GM23248 (cell line): ENCODE measurements at regions not wholly inside any gene's neighbourhood (a gene's known extent, or its start where the extent isn't known, plus 50 kb on each side); places are given as distances from the start of the nearest gene placed in this dataset.

Experiments
- DNase-seq: peaks from one replicate; pipeline ENCODE4 v3.0.0-alpha.2; 2015
- H2AFZ ChIP-seq: fragments of 200-600 bp; sonication (generic); 2 replicates; pipeline ENCODE4 v1.6.1; 2016; ENCODE audit warnings: antibody characterized with exemption
- H3F3A ChIP-seq: fragments of 200-600 bp; sonication (generic); 2 replicates; pipeline ENCODE4 v1.6.1; 2016; ENCODE audit warnings: mild to moderate bottlenecking, antibody characterized with exemption, mixed run types; ENCODE audit not compliant: insufficient read depth
- H3K27ac ChIP-seq: fragments of 200-600 bp; sonication (generic); 2 replicates; pipeline ENCODE4 v1.5.1; 2016; ENCODE audit warnings: mild to moderate bottlenecking
- H3K27me3 ChIP-seq: fragments of 200-600 bp; sonication (generic); replicated peaks from 2 replicates; pipeline ENCODE4 v1.6.1; 2016; ENCODE audit warnings: mild to moderate bottlenecking; ENCODE audit not compliant: insufficient read depth
- H3K36me3 ChIP-seq: fragments of 200-600 bp; sonication (generic); 2 replicates; pipeline ENCODE4 v1.6.1; 2016; ENCODE audit warnings: low read depth, mild to moderate bottlenecking
- H3K4me1 ChIP-seq: fragments of 200-600 bp; sonication (generic); 2 replicates; pipeline ENCODE4 v1.6.1; 2016; ENCODE audit warnings: mild to moderate bottlenecking; ENCODE audit not compliant: insufficient read depth
- H3K4me2 ChIP-seq: fragments of 200-600 bp; sonication (generic); one replicate; pipeline ENCODE4 v1.6.1; 2016; ENCODE audit warnings: mild to moderate bottlenecking; ENCODE audit not compliant: unreplicated experiment
- H3K4me3 ChIP-seq: fragments of 200-600 bp; sonication (generic); 2 replicates; pipeline ENCODE4 v1.5.1; 2016; ENCODE audit warnings: mild to moderate bottlenecking
- H3K79me2 ChIP-seq: fragments of 200-600 bp; sonication (generic); 2 replicates; pipeline ENCODE4 v1.6.1; 2016; ENCODE audit warnings: mild to moderate bottlenecking; ENCODE audit not compliant: insufficient read depth
- H3K9ac ChIP-seq: fragments of 200-600 bp; sonication (generic); 2 replicates; pipeline ENCODE4 v1.6.1; 2016; ENCODE audit warnings: mild to moderate bottlenecking
- H3K9me2 ChIP-seq: fragments of 200-600 bp; sonication (generic); 2 replicates; pipeline ENCODE4 v1.6.1; 2016; ENCODE audit warnings: mixed run types, mild to moderate bottlenecking, moderate library complexity; ENCODE audit not compliant: insufficient read depth
- H3K9me3 ChIP-seq: fragments of 200-600 bp; sonication (generic); one replicate; pipeline ENCODE4 v1.6.1; 2017; ENCODE audit warnings: low read depth
- H4K20me1 ChIP-seq: fragments of 200-600 bp; sonication (generic); 2 replicates; pipeline ENCODE4 v1.6.0; 2016; ENCODE audit not compliant: insufficient read depth
- EZH2 ChIP-seq: fragments of 200-600 bp; sonication (generic); IDR thresholded peaks from 2 replicates; pipeline ENCODE4 v1.6.1; 2018; ENCODE audit warnings: antibody characterized with exemption, mild to moderate bottlenecking; ENCODE audit not compliant: insufficient read depth, poor library complexity, severe bottlenecking
- EZH2phosphoT487 ChIP-seq: fragments of 200-600 bp; sonication (generic); IDR thresholded peaks from 2 replicates; pipeline ENCODE4 v1.6.1; 2018; ENCODE audit warnings: antibody characterized with exemption, moderate library complexity, mild to moderate bottlenecking, low read depth; ENCODE audit not compliant: insufficient read depth
- WGBS, 2 experiments: methylation state at CpG; one replicate each; pipeline ENCODE4 v1.1.6; 2015 to 2017; ENCODE audit warnings: low lambda C conversion rate in 2 of 2, low coverage in 1 of 2; ENCODE audit errors: missing lambda C conversion rate in 2 of 2; 5-methylcytosine and 5-hydroxymethylcytosine counted together
- in situ Hi-C: fragments of 300-500 bp; cut with MboI; formaldehyde crosslinking; loops from 2 replicates; pipeline ENCODE4 v1.15.0; 2020

- Histone ChIP-seq H3K79me2 (no peaks in the 10 kb centered on the region), H3K9ac (no peak overlapping the region), H3K9me2 (no peaks in the 10 kb centered on the region), H4K20me1 (no peaks in the 10 kb centered on the region), H2AFZ (no peak overlapping the region), H3K27me3 (0 out of 2 replicates have a peak, but pooled peaks cover 6% of the 10 kb centered on the region), H3K9me3 (no peaks in the 10 kb centered on the region), H3K4me2 (no peak overlapping the region), H3K4me3 (no peak overlapping the region), H3K27ac (no peak overlapping the region), H3K36me3 (no peaks in the 10 kb centered on the region), H3K4me1 (no peaks in the 10 kb centered on the region), H3F3A (no peaks in the 10 kb centered on the region)
- in situ Hi-C loops, result no loop called here
- TF ChIP-seq EZH2 (no peak), EZH2phosphoT487 (no peak)
- WGBS, 2 experiments, result 68 to 77% methylated on average over 6 of the region's 6 CpGs
- DNase-seq, result no peak
These were observed 76.9 kb downstream of the BMP4 start for GRCh38 chr14:53879747-53880146.

GRCh38 chr14:53879022-53879686, 77.5 kb downstream of the BMP4 start:
- Histone ChIP-seq H3K79me2 (no peaks in the 10 kb centered on the region), H3K9me2 (no peaks in the 10 kb centered on the region), H3K27me3 (0 out of 2 replicates have a peak, but pooled peaks cover 6% of the 10 kb centered on the region), H3K4me2 (no peak overlapping the region), H3K27ac (no peak overlapping the region), H4K20me1 (no peaks in the 10 kb centered on the region), H3K9ac (no peak overlapping the region), H2AFZ (no peak overlapping the region), H3K4me1 (no peaks in the 10 kb centered on the region), H3F3A (no peaks in the 10 kb centered on the region), H3K4me3 (no peak overlapping the region), H3K9me3 (no peaks in the 10 kb centered on the region), H3K36me3 (no peaks in the 10 kb centered on the region)
- TF ChIP-seq EZH2 (no peak), EZH2phosphoT487 (no peak)
- in situ Hi-C loops, result no loop called here
- WGBS, 2 experiments, result 46 to 51% methylated on average over 8 of the region's 8 CpGs
- no peak for DNase-seq

- TF ChIP-seq EZH2phosphoT487, result no peak
- no peak for TF ChIP-seq EZH2
- Histone ChIP-seq H3K27me3 (no peaks in the 10 kb centered on the region), H2AFZ (no peak overlapping the region), H3K4me3 (no peak overlapping the region), H3K4me1 (no peaks in the 10 kb centered on the region), H3K9ac (no peak overlapping the region), H3K4me2 (no peak overlapping the region), H3K36me3 (no peaks in the 10 kb centered on the region), H4K20me1 (no peaks in the 10 kb centered on the region), H3K27ac (no peak overlapping the region), H3K79me2 (no peaks in the 10 kb centered on the region), H3F3A (no peaks in the 10 kb centered on the region), H3K9me3 (no peaks in the 10 kb centered on the region), H3K9me2 (no peaks in the 10 kb centered on the region)
- no peak for DNase-seq
- 4 to 7% methylated on average over 2 of the region's 2 CpGs for WGBS, 2 experiments
- in situ Hi-C loops, result no loop called here
These were observed 81.2 kb downstream of the BMP4 start for GRCh38 chr14:53875324-53875897.

GRCh38 chr14:53874704-53875103, 81.9 kb downstream of the BMP4 start:
- Histone ChIP-seq H3K4me1 (no peaks in the 10 kb centered on the region), H3K79me2 (no peaks in the 10 kb centered on the region), H3K27me3 (no peaks in the 10 kb centered on the region), H3K27ac (no peak overlapping the region), H3K36me3 (no peaks in the 10 kb centered on the region), H3K9ac (no peak overlapping the region), H3K9me2 (no peaks in the 10 kb centered on the region), H3K9me3 (no peaks in the 10 kb centered on the region), H2AFZ (no peak overlapping the region), H3K4me2 (no peak overlapping the region), H3F3A (no peaks in the 10 kb centered on the region), H3K4me3 (no peak overlapping the region), H4K20me1 (no peaks in the 10 kb centered on the region)
- no peak for DNase-seq
- no peak for TF ChIP-seq EZH2phosphoT487
- TF ChIP-seq EZH2, result no peak
- in situ Hi-C loops, result no loop called here
- WGBS, 2 experiments, result 0 to 5% methylated on average over 3 of the region's 3 CpGs

- Histone ChIP-seq H2AFZ (no peak overlapping the region), H3K27ac (no peak overlapping the region), H3K4me3 (no peak overlapping the region), H4K20me1 (no peaks in the 10 kb centered on the region), H3K79me2 (no peaks in the 10 kb centered on the region), H3K9ac (no peak overlapping the region), H3K4me2 (no peak overlapping the region), H3K36me3 (no peaks in the 10 kb centered on the region), H3K9me2 (no peaks in the 10 kb centered on the region), H3K9me3 (no peaks in the 10 kb centered on the region), H3K27me3 (no peaks in the 10 kb centered on the region), H3F3A (no peaks in the 10 kb centered on the region), H3K4me1 (no peaks in the 10 kb centered on the region)
- in situ Hi-C loops, result no loop called here
- DNase-seq, result no peak
- no peak for TF ChIP-seq EZH2phosphoT487
- TF ChIP-seq EZH2, result no peak
- WGBS, 2 experiments, result 0 to 4% methylated on average over 1 of the region's 1 CpG
These were observed 83.9 kb downstream of the BMP4 start for GRCh38 chr14:53872681-53873089.
